Stimulated activated CD4-positive, alpha-beta T cell treated with anti-CD3 and anti-CD28 coated beads, TNF-alpha, amount 100 ng/mL, for 48 hours (primary cell): ENCODE measurements at regions not wholly inside any gene's neighbourhood (a gene's known extent, or its start where the extent isn't known, plus 50 kb on each side); places are given as distances from the start of the nearest gene placed in this dataset.

ENCODE experiments used
- DNase-seq, 3 donors: peaks; one replicate each; pipeline ENCODE4 v3.0.0-alpha.2; 2020; ENCODE audit warnings: low read depth in 3 of 3

GRCh38 chrX:40182615-40183014 lies 84.9 kb upstream of the BCOR start:
- DNase-seq = no peak

GRCh38 chrX:40182095-40182494 lies 84.3 kb upstream of the BCOR start:
- no peak for DNase-seq

GRCh38 chrX:40179283-40179682 lies 81.5 kb upstream of the BCOR start:
- no peak for DNase-seq

GRCh38 chrX:40177942-40178715 lies 80.4 kb upstream of the BCOR start:
- DNase-seq = no peak

- DNase-seq = no peak
These were observed 79.7 kb upstream of the BCOR start for GRCh38 chrX:40177489-40177888.

- no peak for DNase-seq
These were observed 79.3 kb upstream of the BCOR start for GRCh38 chrX:40177117-40177430.

GRCh38 chrX:40176351-40177116 lies 78.8 kb upstream of the BCOR start:
- DNase-seq = peak in 1 of 3 donors; percentile 66

- DNase-seq = peak; percentile 55 to 72 (median 66)
These were observed 78.0 kb upstream of the BCOR start for GRCh38 chrX:40175511-40176350.

- no peak for DNase-seq
These were observed 77.2 kb upstream of the BCOR start for GRCh38 chrX:40174854-40175510.

- peak in 1 of 3 donors; percentile 68 for DNase-seq
These were observed 76.5 kb upstream of the BCOR start for GRCh38 chrX:40174001-40174853.

- no peak for DNase-seq
These were observed 75.6 kb upstream of the BCOR start for GRCh38 chrX:40173143-40174000.

- no peak for DNase-seq
These were observed 74.8 kb upstream of the BCOR start for GRCh38 chrX:40172401-40173142.

GRCh38 chrX:40171513-40172400 lies 74.0 kb upstream of the BCOR start:
- no peak for DNase-seq

- no peak for DNase-seq
These were observed 73.2 kb upstream of the BCOR start for GRCh38 chrX:40170830-40171512.

GRCh38 chrX:40169193-40170101 lies 71.7 kb upstream of the BCOR start:
- DNase-seq = peak in 2 of 3 donors; percentile 45 to 72

- DNase-seq = no peak
These were observed 70.8 kb upstream of the BCOR start for GRCh38 chrX:40168480-40169011.
